SK-N-MC (cell line): ENCODE measurements at regions not wholly inside any gene's neighbourhood (a gene's known extent, or its start where the extent isn't known, plus 50 kb on each side); places are given as distances from the start of the nearest gene placed in this dataset.

Source experiments
- EZH2 ChIP-seq: fragments of 200-600 bp; sonication (generic); IDR thresholded peaks from one replicate; pipeline ENCODE4 v1.6.1; 2017; ENCODE audit warnings: antibody characterized with exemption
- FOXP2 ChIP-seq: optimal IDR thresholded peaks from 2 replicates; pipeline ENCODE3; 2011; ENCODE audit warnings: mild to moderate bottlenecking, moderate library complexity; ENCODE audit not compliant: insufficient read depth; ENCODE audit errors: extremely low read length, control extremely low read depth
- POLR2AphosphoS5 ChIP-seq: IDR thresholded peaks from 2 replicates; pipeline ENCODE4 v1.6.1; 2012; ENCODE audit warnings: mild to moderate bottlenecking, low read depth, low read length, borderline replicate concordance

DNA sequence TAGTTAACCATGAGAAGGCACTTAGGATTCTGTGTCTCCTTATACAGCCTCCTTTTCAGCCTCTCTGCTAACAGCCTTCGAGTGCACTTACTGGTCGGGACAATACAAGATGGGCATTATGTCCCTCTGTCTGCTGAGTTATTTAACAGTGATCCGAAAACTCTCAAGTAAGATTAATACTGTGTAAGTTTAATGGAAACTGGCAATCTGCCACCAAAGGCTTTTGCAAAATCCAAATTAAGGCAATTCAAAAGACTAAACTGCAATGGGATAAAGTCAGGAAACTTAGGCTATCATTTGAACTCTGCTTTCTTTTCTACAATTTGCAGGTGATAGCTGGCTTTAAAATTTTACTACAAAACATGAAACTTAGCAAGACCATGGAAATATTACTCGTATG is 477.8 kb downstream of the TFEC start:
- TF ChIP-seq EZH2 (no peak), POLR2AphosphoS5 (no peak), FOXP2 (no peak)
